ENCODE measurements at regions not wholly inside any gene's neighbourhood (a gene's known extent, or its start where the extent isn't known, plus 50 kb on each side); places are given as distances from the start of the nearest gene placed in this dataset.
"Not testable (repeated sequence)": the region's sequence is repeated elsewhere in the genome, so short reads cannot be mapped to it uniquely, and the experiment has no call there.

DNA sequence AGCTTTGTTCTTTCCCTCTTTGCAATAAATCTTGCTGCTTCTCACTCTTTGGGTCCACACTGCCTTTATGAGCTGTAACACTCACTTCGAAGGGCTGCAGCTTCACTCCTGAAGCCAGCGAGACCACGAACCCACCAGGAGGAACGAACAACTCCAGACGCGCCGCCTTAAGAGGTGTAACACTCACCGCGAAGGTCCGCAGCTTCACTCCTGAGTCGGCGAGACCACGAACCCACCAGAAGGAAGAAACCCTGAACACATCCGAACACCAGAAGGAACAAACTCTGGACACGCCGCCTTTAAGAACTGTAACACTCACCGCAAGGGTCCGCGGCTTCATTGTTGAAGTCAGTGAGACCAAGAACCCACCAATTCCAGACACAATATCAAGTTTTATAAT lies 178.7 kb upstream of the FIGN start:
- not testable (repeated sequence) for DNase-seq

DNA sequence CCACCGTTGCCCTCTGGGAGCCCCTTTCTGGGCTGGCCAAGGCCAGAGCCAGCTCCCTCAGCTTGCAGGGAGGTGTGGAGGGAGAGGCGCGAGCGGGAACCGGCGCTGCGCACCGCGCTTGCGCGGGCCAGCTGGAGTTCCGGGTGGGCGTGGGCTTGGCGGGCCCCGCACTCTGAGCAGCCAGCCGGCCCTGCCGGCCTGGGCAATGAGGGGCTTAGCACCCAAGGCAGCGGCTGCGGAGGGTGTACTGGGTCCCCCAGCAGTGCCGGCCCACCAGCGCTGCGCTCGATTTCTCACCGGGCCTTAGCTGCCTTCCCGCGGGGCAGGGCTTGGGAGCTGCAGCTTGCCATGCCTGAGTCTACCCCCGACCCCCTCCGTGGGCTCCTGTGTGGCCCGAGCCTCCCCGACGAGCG lies 177.7 kb upstream of the FIGN start:
- DNase-seq: not testable (repeated sequence)

DNA sequence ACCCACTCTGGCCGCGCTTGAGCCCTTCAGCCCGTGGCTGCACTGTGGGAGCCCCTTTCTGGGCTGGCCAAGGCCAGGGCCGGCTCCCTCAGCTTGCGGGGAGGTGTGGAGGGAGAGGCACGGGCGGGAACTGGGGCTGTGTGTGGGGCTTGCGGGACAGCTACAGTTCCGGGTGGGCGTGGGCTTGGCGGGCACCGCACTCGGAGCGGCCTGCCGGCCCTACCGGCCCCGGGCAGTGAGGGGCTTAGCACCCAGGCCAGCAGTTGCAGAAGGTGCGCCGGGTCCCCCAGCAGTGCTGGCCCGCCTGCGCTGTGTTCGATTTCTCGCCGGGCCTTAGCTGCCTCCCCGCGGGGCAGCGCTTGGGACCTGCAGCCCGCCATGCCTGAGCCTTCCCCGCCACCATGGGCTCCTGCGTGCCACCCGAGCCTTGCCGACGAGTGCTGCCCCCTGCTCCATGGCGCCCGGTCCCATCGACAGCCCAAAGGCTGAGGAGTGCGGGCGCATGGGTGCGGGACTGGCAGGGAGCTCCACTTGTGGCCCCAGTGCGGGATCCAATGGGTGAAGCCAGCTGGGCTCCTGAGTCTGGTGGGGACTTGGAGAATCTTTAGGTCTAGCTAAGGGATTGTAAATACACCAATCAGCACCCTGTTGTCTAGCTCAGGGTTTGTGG lies 173.7 kb upstream of the FIGN start:
- DNase-seq: no peak

DNA sequence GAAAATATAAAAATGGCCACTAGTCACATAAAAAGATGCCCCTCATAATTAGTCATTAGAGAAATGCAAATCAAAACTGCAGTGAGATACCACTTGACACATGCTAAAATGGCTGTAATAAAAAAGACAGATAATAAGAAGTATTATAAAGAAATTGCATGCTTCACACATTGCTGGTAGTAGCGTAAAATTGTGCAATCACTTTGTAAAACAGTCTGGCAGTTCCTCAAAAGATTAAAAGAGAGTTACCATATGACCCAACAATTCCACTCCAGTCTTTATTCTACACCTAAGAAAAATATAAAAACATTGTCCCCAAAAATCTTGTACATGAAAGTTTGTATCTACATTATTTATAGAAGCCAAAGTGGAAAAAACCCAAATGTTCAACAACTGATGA lies 170.6 kb upstream of the FIGN start:
- no peak for DNase-seq

DNA sequence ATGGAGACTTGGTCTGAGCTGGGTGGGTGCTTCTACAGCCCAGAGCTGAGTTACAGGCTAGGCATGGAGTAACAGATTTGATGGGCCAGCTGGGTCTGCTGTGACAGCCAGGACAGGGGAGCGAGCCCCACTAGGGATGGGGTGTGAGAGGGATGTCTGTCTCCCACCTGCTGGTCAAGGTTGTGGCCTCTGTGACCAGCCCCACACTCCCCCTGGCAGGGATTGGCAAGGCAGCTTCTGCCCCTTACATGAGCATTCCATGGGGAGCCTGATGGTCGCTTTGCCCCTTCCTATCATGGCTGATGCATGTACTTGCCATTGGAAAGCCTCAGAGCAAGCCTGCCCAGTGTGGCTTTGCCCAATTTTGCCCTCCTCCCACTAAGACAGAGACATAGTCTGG lies 162.0 kb upstream of the FIGN start:
- DNase-seq: no peak

DNA sequence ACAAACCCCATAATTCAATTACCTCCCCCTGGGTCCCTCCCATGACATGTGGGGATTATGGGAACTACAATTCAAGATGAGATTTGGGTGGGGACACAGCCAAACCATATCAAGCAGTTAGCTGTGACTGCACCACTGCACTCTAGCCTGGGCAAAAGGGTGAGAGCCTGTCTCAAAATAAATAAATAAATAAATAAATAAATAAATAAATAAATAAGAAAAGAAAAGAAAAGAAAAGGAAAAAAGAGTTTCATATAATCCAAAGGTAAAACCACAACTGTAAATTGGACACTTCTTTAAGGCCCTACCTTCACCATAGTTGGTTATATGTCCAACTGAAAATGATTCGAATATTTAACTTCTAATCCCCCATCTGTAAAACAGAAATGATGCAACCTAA lies 157.6 kb upstream of the FIGN start:
- DNase-seq: not testable (repeated sequence)

DNA sequence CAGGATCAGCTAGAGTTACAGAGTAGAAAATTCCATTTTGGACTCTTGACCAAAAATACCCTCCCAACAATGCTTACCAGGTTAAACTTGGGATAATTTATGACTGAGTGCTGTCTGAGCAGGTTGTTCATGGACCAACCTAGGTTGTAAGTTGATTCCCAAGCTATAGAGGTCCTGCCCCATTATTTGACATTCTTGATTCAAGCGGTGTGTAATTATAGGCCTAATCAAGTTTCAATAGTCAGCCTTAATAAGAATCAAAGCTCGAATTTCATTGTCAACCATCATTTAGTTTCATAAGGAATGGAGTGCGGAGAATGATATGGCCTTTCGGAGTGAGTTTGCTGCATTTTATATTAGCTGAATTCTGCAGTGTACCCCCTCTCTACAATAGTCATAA lies 152.8 kb upstream of the FIGN start:
- DNase-seq: no peak

DNA sequence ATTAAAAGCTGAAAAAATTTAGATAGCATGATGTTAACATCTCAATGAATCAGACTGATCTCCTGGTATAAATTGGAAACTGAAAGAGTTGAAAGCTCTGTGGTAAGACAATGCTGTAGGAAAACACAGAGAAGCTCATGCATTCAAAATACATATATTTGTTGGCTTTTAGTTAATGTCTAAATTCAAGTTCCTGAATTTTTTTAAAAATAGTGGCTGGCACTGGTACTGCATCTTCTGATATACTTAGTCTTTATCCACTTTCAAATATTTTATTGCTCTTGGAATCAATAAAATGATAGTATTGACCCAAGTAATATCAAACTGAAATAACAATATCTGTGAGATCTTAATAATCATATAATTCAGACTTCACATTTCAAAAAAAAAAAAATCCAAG lies 151.4 kb upstream of the FIGN start:
- DNase-seq: no peak

DNA sequence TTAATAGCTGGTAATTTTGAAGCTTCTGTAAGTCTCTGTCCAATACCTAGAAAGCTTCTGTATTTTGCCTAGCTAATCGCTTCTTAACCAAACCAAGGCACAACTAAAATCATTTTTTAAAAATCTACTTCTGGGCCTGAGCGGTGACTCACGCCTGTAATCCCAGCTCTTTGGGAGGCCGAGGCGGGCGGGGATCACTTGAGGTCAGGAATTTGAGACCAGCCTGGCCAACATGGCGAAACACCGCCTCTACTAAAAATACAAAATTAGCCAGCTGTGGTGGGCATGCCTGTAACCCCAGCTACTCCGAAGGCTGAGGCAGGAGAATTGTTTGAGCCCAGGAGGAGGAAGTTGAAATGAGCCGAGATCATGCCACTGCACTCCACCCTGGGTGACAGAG lies 148.6 kb upstream of the FIGN start:
- DNase-seq: no peak

DNA sequence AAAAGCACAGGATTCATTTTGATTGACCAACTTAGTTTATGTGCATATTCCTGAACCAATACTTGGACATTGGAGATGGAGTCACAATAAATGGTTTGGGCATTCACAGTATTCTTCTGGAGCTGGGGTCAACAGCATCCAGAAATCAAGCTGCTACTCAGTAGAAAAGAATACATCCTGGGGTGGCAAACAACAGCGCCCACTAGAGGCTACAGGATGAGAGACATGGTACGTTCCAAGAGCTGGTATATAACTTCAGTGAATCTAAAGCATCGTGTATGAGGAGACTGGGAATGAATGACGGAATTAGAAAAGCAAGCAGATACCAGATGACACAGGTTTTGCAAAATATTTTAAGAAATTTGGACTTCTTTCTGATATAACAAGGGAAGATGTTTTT lies 142.9 kb upstream of the FIGN start:
- no peak for DNase-seq

DNA sequence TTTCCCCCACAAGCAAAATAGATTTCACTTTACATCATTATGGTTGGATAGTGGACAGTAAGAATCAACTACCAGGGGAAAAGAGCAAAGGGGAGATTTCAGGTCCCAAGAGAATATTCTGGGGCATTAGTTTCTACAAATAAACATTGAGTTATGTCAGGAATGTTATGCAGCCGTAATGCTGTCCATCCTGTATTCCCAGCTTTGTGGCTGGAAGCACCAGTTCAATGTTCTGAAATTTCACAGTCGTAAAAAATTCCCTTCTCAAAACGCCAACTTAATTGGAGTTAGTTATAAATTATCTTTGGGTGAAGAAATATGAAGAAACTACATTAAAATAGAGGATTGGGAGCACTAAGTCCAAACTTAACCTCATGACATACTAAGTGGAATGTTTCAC lies 141.5 kb upstream of the FIGN start:
- DNase-seq: no peak

DNA sequence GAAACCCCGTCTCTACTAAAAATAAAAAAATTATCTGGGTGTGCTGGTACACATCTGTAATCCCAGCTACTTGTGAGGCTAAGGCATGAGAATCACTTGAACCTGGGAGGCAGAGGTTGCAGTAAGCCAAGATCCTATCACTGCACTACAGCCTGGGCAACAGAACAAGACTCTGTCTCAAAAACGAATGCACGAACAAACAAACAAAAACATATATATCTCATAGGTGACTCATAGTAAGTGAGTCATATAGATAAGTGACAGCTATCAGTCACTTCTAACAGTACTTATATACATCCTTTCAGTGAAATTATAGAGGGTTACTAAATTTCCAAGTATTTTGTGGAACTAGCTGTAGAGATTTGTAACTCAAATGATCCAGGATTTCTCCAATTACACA lies 127.3 kb upstream of the FIGN start:
- DNase-seq: no peak

DNA sequence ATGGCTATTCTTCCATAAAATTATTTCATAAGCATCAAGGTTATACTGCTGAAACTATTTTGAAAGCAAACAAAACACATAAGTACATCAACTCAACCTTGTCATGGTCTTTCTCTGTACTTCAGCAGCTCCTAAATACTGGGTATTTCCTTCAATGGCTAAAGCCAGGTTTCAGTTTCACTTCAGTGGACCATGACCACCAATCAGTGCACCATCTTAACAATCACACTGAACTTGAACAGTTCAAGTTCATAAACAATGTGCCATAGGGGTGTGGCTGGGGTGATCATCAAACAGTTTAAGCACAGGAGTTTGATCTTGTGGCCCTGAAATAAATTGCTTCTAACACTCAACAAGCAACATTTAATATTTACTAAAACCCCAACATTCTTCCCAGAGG lies 124.1 kb upstream of the FIGN start:
- no peak for DNase-seq

DNA sequence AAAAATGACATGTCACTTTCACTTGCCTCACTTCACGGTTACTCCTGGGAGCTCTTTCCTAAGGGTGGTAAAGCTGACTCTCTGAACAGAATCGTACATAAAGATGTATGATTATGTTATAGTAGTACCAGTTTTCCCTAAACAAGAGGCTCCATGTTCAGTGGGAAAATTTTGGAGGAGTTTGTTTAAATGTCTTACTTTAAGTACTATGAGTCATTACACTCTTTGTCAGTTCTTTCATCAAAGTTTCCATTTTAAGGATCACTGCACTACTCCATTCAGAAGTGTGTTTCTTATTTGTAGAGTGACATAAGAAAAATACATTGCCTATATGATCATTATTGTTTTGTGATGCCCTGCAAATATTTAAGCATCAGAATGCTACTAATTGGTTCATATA lies 121.1 kb upstream of the FIGN start:
- DNase-seq: no peak

DNA sequence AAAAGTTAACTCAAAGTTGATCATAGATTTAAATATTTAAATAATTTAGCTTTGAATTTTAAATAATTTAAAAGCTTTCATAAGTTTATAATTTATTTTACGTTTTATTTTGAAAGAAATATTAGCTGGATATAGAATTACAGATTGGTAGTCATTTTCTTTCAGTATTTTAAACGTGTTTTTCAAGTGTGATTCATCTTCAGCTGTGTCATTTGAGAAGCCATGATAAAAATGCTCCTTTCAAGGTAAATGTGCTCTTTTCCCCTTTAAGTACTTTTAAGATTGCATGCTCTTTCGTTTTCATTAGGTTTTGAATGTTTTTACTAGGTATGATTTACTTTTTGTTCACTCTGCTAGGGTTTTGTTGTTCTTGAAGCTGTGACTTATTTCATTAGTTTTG lies 116.8 kb upstream of the FIGN start:
- no peak for DNase-seq

DNA sequence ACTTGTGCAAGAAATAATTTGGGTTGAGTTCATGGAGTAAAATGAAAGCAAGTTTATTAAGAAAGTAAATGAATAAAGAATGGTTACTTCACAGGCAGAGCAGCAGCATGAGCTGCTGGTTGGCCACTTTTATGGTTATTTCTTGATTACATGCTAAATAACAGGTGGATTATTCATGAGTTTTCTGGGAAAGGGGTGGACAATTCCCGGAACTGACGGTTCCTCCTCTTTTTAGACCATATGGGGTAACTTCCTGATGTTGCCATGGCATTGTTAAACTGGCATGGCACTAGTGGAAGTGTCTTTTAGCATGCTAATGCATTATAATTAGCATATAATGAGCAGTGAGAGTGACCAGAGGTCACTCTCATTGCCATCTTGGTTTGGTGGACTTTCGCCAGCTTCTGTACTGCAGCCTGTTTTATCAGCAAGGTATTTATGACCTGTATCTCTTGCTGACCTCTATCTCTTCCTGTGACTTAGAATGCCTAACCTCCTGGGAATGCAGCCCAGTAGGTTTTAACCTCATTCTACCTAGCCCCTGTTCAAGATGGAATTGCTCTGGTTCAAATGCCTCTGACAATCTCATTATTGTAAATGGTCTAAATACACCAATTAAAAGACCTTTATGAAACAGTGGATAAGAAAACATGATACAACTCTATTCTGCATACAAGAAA lies 114.1 kb upstream of the FIGN start:
- no peak for DNase-seq

DNA sequence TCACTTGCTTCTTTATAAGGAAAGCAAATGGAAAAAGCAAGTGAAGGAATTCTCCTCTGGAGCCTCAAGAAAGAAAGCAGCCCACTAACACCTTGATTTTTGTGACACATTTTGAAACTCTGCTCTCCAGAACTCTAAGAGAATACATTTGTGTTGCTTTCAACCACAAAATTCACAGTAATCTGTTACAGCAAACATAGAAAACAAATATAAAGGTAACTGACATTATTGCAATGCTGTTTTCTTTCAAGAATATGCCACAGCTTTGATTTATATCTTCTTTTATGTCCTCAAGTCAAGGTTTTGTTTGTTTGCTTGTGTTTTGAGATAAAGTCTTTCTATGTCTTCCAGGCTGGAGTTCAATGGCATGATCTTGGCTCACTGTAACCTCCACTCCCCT lies 103.1 kb upstream of the FIGN start:
- DNase-seq: no peak

DNA sequence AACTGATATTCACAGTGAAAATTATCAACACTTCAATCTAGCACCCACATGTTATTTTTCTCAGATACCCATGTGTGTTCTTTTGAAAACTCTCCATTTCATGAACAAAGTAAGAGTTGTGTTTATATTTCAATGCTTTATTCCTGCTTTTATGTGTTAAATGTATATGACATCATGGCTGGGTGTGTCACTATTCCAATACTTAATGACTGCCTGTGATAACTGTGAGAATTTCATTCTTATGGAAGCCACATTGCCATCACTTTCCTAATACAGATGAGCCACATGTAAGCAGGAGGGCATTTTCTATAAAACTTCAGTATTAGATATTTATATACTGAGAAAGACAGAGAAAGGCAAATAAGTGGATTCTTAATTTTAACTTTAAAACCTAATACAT lies 100.4 kb upstream of the FIGN start:
- DNase-seq: no peak

DNA sequence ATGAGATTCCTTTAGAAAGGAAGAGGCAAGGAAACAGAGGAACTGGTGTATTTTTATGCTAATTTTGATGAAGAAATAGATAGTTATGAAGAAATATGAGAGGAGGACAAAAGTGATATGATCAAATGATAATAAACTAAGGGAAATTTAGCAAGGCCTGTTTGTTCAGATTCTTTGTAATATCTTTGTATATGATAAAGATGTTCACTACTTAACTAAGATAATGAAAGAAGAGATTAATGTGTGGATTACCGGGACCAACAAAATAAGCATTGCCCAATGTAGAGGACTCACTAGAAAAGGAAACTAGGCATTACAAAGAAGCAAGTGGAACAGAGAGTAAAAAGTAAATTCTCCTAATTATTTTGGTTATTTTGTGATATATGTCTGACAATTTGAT lies 99.0 kb upstream of the FIGN start:
- DNase-seq: no peak

DNA sequence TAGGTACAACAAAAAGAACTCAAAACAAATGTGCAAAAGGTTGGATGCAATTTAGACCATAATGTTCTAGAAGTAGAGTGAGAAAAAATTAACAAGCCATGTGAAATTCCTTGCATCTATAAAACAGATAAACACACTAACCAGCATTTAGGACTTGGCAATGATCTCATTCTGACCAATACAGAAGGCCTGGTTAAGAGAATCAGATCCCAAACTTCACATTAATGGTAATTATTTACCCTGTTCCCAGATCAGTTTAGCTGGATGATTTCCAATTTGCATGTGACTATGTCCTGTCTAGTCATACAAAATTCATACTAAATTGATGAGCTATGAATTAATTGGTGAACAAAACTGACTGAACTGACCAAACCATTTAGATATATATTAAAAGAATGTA lies 98.4 kb upstream of the FIGN start:
- no peak for DNase-seq

DNA sequence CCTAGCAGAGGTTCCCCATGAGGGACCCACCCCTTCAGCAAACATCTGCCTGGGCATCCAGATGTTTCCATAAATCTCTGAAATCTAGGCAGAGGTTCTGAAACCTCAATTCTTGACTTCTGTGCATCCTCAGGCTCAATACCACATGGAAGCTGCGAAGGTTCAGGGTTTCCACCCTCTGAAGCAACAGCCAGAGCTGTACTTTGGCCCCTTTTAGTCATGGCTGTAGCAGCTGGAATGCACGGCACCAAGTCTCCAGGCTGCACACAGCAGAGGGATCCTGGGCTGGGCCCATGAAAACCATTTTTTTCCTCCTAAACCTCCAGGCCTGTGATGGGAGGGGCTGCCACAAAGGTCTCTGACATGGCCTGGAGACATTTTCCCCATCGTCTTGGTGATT lies 93.0 kb upstream of the FIGN start:
- no peak for DNase-seq

DNA sequence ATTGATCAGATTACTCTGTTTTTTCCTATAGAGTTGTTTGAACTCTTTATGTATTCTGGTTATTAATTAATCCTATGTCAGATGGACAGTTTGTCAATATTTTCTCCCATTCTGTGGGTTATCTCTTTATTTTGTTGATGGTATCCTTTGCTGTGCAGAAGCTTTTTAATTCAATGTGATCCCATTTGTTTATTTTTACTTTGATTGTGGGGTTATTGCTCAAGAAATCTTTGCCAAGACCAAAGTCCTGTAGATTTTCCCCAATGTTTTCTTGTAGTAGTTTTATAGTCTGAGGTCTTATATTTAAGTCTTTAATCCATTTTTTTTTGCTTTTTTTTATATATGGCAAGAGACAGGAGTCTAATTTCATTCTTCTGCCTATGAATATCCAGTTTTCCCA lies 86.2 kb upstream of the FIGN start:
- no peak for DNase-seq

DNA sequence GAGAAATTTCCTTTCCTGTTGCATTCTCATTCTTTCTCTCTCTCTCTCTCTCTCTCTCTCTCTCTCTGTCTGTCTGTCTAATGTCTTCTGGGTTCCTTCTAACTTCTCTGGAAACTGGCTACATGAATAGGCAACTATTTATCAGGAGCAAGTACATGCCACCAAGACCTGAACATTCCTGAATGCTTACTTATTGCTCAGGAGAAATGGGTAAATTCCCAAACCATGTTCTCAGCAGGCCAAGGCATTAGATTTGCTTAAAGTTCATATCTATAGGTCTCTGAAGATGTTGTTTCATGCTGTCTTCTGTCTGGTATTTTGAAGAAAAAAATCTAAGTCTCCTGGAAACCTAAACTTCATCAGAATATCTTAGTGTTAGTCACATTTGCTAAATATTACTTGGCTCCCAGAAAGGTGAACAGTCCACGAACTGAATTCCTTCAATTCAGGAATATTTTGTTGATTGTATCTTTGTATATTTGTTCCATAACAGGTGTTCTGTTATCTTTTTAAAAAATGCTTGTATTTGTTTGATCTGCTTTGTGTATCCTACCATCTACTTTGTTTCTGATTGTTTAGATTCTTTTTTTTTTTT lies 77.2 kb upstream of the FIGN start:
- DNase-seq: no peak

DNA sequence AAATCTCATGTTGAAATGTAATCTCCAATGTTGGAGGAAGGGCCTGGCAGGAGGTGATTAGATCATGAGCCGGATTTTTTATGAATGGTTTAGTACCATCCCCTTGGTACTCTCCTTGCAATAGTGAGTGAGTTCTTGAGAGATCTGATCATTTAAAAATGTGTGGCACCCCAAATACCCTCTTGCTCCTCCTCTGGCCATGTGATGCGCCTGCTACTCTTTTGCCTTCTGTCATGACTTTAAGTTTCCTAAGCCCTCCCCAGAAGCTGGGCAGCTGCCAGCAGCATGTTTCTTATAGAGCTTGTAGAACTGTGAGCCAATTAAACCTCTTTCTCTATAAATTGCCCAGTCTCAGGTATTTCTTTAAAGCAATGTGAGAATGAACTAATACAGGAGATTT lies 72.6 kb upstream of the FIGN start:
- no peak for DNase-seq

DNA sequence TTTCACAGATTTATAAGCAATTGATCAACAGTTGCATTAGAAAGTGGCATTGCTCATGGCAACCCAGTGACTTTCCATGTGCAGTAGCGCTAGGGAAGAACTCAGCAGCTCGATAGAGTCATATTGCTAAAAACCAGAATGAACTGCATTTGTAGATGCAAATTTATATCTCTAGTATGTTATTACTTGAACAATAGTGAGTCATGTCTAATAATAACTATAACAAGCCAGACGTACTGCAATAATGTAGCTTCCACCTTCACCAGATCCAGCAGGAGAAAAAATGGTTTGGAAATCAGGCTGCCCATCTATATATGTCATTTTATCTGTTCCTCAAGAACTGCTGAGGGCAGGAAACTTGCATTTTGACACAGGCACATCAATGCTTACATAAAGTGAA lies 66.5 kb upstream of the FIGN start:
- DNase-seq: no peak
